Stomach (tissue), 4 donors: ENCODE measurements at regions not wholly inside any gene's neighbourhood (a gene's known extent, or its start where the extent isn't known, plus 50 kb on each side); places are given as distances from the start of the nearest gene placed in this dataset.

Experiments used
- POLR2AphosphoS5 ChIP-seq, 3 donors: sonication (generic); formaldehyde crosslinking; IDR thresholded peaks; one replicate each; pipeline ENCODE4 v1.6.1; 2016; ENCODE audit warnings: antibody characterized with exemption in 3 of 3
- TF ChIP-seq, protein P1 (sequence below), 7 experiments: fragments of 450-650 bp in 4 of 7; fragments of 200-600 bp in 3 of 7; sonication (generic) in 3 of 7; IDR thresholded peaks; one replicate each; pipeline ENCODE4 v1.5.1; 2016 to 2019; ENCODE audit warnings: antibody characterized with exemption in 7 of 7, control low read depth in 2 of 7, mild to moderate bottlenecking in 1 of 7

DNA sequence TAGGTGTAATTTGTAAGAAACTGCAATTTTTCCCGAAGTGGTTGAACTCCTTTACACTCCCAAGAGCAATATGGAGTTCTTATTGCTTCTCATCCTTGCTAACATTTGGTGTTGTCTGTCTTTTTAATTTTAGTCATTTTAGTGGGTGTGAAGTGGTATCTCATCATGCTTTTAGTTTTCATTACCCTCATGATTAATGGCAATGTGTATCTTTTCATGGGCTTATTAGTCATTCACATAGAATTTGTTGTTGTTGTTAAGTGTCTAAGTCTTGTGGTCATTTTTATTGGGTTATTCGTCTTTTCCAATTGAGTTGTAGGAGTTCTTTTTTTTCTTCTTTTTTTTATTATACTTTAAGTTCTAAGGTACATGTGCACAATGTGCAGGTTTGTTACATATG lies 238.3 kb upstream of the SESN3 start:
- TF ChIP-seq, protein P1, sequence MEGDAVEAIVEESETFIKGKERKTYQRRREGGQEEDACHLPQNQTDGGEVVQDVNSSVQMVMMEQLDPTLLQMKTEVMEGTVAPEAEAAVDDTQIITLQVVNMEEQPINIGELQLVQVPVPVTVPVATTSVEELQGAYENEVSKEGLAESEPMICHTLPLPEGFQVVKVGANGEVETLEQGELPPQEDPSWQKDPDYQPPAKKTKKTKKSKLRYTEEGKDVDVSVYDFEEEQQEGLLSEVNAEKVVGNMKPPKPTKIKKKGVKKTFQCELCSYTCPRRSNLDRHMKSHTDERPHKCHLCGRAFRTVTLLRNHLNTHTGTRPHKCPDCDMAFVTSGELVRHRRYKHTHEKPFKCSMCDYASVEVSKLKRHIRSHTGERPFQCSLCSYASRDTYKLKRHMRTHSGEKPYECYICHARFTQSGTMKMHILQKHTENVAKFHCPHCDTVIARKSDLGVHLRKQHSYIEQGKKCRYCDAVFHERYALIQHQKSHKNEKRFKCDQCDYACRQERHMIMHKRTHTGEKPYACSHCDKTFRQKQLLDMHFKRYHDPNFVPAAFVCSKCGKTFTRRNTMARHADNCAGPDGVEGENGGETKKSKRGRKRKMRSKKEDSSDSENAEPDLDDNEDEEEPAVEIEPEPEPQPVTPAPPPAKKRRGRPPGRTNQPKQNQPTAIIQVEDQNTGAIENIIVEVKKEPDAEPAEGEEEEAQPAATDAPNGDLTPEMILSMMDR (IDR thresholded peaks at IDR 0.05): no peak
- no peak for TF ChIP-seq POLR2AphosphoS5 (IDR thresholded peaks at IDR 0.05)
